ENCODE measurements at regions not wholly inside any gene's neighbourhood (a gene's known extent, or its start where the extent isn't known, plus 50 kb on each side); places are given as distances from the start of the nearest gene placed in this dataset.
"Not testable (repeated sequence)": the region's sequence is repeated elsewhere in the genome, so short reads cannot be mapped to it uniquely, and the experiment has no call there.

DNA sequence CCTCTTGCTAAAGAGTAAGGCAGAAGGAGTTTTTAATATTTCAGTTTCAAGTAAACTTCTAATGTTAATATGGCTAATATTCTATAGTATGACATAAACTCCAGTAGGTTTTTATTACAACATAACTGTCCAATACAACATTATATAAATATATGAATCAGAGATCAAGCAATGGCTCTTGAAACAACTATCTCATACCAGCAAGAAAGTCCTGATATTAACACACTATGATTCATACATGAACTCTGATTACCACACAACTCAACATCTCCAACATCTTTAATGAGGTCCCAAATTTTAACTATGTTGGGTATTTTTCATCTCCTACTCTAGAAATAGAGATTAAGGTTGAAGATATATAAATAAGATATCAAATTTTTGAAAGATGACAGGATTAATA lies 878.3 kb downstream of the TLE1 start:
- no peak for DNase-seq

DNA sequence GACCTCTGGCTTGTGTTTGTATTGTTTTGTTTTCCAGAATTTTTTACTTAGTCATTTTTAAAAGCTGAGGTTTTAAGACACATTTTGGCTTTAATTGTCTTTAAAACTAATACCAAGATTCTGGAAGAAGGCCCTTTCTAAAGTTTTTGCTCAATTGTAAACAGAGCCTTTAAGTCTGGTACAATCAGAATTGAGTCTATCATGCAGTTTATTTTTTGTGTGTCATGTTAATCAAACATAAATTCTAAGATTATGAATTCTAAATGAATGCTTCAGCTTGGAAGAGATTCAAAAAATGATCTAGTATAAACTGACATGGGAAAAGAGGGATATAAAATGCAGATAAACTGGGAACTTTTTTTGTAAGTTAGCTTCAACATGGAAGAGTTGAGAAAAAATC lies 882.7 kb downstream of the TLE1 start:
- DNase-seq: no peak

DNA sequence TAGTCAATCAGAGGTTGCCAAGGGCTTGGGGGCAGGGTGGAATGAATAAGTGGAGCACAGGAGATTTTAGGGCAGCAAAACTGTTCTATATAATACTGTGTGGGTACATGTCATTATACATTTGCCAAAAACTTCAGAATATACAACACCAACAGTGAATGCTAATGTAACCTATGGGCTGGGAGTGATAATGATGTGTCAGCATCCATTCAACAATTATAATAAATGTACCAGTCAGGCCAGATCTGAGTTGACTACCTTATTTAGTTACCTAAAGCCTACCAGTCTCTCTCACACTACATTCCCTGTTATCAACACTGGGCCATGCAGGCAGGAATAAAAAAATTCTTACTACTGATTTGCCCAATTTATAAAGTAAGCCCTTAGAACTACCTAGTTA lies 884.5 kb downstream of the TLE1 start:
- no peak for DNase-seq

DNA sequence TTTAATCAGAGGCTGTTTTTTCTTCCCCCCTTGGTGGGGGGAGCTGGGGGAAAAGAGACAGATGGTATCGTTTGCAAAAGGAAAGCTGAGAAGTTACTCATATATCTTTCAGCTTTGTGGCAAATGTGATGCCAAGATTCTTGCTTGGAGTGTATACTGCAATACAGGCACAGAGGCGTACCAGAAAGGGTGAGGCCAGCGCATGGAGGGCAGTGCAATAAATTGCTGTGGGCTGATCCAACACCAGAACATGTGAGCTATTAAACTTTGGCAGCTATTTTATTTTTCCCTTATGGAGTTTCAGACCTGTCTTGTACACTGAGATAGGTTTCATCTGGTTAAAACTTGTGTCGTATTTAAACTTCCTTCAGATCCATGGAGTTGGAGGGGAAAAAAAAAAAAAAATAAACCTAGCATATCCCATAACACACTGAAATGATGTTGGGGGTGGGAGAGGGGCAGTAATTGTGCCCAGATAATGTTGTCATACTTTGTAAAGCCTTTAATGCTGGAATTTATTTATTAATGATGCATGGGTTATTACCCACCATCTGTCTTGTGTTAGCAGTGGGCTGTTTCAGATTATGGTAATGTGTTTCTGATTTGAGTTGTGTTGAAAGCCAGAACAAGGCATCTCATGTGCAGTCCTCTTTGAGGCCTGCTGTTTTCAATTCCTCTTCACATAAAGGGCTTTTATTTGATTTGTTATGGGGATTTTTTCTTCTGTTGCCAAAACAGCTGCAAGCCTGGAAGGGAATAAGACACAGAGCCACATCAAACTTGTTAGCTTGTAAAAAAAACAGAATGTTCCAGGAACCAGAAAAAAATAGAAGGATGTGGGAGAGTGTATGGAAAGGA lies 891.3 kb downstream of the TLE1 start:
- DNase-seq: peak in 1 of 14 donors; percentile 53

DNA sequence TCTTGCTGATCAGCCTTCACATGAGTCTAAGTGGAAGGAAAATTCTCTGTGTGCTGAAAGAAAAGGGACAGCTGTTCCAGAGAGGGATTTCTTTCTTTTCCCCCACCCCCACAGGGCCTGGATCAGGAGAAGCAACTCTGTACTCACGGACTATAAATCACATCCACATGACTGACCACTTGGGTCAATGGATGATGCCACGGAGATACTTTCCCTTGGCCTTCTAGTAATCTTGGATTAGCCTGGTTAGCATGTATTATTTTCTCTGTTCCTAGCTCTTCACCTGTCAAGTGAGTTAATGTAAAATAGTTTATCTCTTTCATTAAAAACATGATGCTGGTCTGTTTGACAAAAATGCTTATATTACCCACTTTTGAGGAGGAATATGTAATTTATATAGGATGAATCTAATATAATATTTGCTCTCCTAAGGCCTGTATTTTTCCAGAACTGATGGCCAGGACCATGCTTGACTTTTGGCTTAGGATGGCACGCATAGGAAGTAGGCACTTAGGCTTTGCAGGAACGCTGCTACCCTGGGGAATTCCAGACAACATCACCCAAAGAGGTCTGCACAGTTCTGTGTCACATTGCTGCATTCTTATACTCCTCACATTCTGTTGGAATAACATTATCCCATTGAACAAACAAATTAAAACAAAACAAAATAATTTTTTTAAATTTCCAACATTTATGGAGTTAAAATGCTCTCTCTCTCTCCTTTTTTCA lies 892.1 kb downstream of the TLE1 start:
- DNase-seq: no peak

DNA sequence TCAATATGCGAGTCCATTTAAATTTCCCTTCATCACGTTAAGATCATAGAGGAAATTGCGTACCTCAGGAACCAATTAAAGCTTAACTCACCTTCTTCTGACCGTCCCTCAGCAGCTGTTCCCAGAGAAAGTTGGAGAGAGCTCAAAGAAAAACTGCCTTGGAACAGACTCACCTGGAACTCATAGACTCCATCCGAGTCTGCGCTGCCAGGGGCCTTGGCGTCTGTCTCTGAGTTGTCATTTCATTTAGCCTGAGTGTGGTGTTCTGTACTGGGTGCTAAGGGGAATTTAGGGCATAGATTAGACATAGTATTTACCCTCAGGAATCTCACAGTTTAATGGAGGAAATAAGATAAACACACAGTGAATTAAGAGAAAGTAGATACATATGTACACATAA lies 892.7 kb downstream of the TLE1 start:
- no peak for DNase-seq

DNA sequence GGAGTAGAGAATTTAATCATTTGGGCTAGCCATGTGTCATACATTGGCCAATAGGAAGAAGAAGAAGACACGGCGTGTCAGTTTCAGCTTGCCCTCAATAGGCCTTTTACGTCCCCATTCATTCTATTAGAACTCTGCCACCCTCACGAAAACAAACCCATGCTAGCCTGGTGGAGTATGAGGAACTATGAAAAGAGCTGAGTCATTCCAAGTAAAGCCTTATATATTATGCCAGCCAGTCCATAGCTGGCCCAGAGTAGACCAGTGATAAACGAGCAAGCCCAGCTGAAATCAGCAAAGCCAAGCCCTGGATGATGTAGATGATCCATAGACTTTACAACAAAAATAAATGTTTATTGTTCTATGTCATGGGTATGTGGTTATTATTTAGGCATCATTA lies 895.1 kb downstream of the TLE1 start:
- DNase-seq: no peak

DNA sequence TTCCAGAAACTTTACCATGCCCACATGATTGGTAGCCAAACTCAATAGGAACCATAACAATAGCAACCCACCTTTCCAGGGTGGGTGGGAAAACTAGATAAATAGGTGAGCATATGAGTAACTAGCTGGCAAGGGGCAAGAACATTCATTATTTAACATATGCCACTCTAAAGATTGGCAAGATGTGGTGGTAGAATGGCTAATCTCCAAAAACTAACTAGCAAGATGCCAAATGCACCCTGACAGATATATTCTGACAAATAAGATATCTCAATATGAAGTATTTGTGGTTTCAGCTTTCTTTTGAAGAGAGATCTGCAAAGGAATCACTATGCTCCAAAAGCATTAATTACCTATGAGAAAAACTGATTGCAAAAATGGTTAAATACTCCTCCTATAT lies 895.6 kb downstream of the TLE1 start:
- DNase-seq: peak in 1 of 14 donors; percentile 62

DNA sequence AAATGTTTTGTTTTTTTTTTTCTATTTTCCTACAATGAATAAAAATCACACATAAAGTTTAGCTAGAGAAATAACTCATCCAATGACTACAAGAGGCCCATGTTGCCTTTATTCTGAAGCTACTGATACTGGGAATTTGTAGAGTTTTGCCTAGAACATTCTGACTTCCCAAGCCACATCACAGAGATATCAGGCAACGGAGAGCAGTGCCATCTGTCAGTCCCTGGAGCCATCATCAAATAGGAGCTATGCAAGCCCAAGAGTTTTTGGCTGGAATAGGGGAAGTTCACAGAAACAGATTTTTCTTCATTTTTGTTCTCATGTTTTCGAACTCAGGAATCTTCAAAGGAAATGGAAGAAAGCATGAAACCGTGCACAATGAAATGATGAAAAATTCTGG lies 896.6 kb downstream of the TLE1 start:
- DNase-seq: peak in 1 of 14 donors; percentile 74

DNA sequence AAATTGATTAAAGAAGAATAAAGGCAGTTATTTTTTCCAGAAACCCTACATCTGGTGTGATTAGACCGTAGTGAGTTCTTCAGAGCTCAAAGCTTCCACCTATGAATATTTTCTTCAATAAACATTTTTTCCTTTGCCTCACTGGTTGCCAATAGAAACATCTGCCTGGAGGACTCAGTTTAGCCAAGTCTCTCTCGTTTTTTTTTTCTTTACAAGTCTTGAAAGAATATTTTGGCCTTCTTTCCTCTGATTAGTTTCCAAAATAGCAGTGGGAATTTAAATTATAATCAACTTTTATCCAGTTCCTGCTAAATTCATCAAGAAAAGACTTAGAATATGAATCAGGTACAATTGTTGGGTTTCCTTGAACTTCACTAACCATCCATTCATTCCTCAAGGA lies 897.5 kb downstream of the TLE1 start:
- DNase-seq: no peak

DNA sequence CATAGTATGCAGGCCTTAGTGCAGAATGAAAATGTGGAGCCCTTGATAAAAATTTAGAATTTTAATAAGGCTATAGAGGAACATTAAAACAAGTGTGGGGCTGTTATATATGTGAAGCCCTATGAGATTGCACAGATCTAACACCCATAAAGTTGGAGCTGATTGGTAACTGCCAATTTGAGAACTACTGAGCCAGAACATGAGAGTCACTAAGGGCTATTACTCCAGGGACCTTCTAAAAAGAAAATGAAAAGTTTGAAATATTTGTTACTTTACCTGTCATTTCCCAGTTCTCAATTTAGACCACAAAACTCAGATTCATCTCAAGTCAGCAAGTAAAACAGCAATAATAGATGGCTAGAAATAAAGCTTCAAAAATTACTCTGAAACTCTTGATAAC lies 898.6 kb downstream of the TLE1 start:
- no peak for DNase-seq

DNA sequence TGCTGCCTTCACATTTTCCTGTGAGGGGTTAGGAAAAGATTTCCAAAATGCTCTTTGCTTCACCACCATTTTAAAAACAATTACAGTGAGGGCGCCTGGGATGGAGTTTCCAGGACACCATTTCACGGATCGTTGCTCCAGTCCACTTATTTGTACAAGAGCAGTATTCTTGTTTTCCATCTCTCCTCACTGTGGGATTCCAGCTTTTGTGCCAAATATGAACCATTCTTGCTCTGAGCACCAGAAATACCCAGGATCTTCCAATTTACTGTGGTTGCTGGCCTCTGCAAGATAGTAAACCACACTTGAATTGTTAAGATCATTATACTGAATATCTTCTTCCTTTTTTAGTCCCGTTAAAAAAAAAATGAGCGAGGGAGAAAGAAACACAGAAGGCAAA lies 899.5 kb downstream of the TLE1 start:
- DNase-seq: peak in 1 of 14 donors; percentile 10

DNA sequence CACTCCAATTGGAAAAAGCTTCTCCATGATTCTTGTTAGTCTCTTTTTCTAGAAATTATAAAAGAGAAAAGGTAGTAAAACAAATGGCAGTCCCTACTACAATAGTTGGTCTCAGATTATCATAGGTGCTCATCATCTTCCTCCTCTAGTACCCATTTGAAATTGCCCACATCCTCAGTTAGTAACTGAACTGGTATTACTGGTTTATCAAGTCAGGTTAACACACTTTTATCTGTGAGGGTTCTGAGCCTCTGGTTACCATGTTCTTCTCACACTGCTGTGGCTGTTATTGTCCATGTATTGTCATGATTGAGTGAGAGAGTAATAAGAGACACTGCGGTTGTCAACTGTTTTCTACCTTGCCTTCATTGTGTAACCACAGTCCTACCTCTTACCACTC lies 901.7 kb downstream of the TLE1 start:
- DNase-seq: no peak

DNA sequence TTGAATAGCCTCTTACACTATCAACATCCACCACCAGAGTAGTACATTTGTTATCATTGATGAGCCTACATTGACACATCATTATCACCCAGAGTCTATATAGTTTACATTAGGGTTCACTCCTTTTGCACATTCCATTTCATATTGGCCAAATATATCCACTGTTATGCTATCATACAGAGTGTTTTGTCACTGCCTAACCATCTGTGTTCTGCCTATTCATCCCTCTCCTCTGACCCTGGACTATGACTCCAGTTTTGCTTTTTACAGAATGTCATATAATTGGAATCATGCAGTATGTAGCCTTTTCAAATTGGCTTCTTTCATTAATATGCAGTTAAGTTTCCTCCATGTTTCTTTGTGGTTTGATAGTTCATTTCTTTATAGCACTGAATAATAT lies 904.7 kb downstream of the TLE1 start:
- no peak for DNase-seq

DNA sequence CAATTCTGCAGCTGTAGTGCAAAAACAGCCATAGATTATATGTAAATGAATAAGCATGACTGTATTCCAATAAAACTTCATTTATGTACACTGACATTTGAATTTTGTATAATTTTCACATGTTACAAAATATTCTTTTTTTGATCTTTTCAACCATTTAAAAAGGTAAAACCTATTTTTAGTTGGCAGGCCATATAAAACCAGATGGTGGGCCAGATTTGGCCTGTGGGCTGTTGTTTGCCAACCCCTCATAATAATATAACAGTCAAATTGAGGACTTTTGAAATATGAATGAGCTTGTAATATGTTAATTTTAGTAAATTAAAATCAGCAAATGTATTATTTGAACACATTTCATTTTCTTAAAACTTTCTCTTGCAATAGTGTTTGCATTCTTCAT lies 913.4 kb downstream of the TLE1 start:
- DNase-seq: no peak

DNA sequence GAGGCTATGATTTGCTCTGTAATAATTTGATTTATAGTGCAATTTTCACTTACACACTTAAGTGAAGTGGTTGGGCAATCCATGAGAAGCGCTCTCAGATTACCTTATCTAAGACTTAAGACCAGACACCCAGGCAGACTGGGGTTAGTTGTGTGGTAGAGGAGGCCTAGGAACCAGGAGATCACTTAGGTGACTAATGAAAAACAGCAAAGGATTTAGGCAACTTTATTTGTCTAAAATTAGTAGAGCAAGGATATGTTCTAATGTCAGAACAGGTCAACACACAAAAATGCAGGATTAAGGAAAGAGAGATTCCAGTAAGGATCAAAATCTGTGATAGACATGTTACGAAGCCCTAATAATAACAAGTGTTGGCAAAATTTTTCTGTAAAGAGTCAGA lies 913.8 kb downstream of the TLE1 start:
- no peak for DNase-seq

DNA sequence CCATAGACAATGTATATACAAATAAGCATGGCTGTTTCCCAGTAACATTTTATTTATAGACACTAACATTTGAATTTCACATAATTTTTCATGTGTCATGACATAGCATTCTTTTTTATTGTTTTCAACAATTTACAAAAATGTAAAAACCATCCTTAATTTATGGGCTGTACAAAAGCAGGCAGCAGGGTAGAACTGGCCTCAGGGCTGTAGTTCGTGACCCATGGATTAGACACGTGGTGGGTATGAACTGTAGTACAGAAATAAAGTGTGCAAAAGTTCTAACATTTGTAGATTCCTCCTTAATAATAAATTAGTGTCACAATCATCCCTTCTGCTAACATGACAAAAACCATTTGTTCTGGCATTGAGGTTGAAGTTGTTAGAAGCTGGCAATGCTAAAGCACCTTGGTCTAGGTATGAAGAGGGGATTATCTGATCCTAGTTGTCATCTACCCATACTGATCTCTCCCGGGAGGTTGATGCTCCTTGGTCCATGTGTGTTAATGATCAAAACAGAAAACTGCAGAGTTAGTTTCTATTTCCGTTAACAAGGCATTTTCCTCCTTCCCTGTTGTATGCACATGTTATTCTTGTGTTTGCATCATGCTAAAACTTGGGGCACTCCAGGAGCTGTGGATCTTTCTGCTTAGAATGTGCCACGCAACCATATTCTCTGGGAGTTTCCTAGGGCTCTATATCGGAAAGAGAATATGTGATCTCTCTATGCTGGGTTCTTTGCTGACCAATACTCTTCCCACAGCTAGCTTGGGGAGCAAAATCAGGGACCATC lies 917.6 kb downstream of the TLE1 start:
- no peak for DNase-seq

DNA sequence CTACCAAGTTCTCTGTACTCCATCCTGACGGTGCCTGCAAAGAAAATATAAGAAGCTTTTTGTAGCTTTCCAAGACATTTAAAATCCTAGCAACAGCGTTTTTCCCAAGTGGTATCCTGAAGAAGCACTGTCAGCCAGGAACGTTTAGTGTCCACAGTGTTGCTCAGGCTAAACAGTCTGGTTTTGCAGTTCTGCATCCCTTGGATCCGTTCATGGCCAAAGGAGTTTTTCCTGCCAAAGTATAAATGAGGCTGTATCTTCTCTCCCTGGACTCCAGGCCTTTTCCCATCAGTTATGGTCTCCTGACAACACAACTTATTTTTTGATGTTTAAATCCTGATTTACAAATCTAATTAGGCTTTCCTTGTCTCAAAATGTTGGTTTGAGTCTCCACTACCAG lies 925.8 kb downstream of the TLE1 start:
- DNase-seq: no peak

DNA sequence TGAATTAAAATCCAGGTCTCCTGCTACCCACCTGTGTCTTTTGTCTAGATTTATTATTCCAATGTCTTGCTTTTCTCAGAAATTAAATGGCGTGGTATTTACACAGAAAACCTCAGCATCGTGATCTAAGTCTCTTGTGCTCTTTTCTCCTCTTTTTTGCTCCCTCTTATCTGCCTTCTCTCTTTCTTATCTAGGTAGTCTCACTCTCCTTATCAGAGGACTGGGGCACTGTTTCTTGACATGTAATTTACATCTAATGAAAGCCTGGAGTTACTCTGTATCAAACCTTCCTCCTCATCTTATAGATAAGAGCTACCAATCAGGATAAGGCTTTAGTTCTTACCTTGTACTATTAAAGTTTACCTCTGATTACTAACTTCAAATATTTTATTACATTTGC lies 933.8 kb downstream of the TLE1 start:
- DNase-seq: no peak

DNA sequence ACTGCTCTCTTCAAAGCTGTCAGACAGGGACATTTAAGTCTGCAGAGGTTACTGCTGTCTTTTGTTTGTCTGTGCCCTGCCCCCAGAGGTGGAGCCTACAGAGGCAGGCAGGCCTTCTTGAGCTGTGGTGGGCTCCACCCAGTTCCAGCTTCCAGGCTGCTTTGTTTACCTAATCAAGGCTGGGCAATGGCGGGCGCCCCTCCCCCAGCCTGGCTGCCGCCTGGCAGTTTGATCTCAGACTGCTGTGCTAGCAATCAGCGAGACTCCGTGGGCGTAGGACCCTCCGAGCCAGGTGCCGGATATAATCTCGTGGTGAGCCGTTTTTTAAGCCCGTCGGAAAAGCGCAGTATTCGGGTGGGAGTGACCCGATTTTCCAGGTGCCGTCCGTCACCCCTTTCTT lies 942.3 kb downstream of the TLE1 start:
- not testable (repeated sequence) for DNase-seq

DNA sequence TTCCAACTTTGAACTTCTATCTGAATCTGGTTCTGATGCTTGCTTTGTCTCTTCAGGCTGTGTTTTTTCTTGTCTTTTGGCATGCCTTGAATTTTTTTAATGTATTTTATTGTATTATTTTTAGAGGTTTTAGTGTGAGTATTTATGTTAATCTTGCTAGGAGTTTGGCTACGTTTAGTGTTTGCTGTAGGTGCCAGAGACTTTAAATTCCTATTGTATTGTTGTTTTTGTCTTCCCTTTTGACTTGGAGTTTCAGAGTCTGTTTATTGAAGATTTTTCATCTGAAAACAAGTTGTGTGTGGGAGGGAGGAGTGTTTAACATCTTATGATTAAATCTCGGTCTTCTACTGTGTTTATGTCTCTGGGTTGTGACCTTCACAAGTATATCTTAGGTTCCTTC lies 956.8 kb downstream of the TLE1 start:
- no peak for DNase-seq

DNA sequence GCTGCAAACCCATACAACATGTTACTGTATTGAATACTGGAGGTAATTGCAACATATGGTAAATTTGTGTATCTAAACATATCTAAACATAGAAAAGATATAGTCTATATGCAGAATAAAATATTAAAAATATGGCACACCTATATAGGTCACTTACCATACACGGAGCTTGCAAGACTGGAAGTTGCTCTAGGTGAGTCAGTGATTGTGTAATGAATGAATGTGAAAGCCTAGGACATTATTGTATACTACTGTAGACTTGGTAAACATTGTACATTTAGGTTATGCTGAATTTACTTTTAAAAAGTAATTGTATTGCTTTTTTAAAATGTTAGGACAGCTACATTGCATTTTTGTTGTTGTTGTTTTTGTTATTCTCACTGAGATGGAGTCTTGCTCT lies 968.8 kb downstream of the TLE1 start:
- DNase-seq: no peak

DNA sequence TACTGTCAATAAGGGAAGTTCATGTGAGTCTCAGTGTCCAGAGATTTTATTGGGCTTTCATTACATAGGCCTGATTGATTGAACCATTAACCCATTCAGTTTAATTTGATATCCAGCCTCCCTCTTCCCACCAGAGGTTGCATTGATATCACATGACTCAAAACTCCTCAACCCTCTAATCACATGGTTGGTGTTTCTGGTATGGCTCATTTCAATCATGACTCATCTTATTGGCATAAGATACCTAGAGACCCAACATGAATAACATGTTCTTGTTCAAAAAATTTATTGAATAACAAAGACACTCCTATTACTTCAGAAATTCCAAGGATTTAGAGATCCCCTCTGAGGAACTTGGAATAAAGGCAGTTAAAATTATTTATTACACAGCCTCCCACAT lies 982.2 kb downstream of the TLE1 start:
- DNase-seq: no peak

Data from C1 segment of cervical spinal cord (tissue), 14 donors.